ENCODE measurements at regions not wholly inside any gene's neighbourhood (a gene's known extent, or its start where the extent isn't known, plus 50 kb on each side); places are given as distances from the start of the nearest gene placed in this dataset.
"Not testable (repeated sequence)": the region's sequence is repeated elsewhere in the genome, so short reads cannot be mapped to it uniquely, and the experiment has no call there.

DNA sequence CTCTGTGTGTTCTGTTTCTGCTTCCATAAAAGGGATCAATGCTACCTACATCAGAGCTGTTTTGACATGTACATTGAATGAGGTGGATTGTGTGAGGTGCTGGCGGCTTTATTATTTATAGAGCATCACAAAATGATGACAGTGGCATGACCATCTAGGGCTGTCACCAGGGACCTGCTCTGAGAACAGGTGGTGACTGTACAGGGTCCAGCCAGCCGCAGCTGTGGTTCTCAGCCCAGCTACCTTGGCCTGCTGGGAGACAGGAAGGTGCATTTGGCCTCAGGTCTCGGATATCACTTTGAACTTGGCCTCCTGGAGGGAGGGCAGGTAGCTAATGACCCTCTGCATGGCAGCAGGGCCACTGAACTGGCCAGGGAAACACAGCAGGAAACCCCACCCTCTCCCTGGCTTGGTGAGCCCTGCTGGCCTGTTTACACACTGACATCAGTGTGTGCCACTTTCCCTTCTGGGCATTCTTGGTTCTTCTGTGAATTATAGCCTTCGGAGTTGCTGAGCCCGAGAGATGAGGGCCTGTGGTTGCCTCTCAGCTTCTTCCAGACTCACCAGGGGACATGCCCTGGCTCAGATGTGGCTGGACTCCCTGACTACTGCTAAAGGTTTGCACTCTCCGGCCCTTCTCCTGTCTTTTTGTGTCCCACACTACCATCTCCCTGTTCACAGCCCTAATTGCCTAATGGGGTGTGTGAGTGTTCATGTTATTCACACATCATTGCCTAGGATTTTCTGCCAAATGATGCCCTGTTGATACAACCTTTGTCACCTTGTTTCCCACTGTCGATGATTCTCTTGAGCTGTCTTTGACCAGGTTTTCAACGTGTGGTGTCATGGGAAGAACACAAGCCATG, 109.2 kb upstream of the RAB12 start:
- DNase-seq (ENCODE audit: low read depth, low spot score) = no peak

DNA sequence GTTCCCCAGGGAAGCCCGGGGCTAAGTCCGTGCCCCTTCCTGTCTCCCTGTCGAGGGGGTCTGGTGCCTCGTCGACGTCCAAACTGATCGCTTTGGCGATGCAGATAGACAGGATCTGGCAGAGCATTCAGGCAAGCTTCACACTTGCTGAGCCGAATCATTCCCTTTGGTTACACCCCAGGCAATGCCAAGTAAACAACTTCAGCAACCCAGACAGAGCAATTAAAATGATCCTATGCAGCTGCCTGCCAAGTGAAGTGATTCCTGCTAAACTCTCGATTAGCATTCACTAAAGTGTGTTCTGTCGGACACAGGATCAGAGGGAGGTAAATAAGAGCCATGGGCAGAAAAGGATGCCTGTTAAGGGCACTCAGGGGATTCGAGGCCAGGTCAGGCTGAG, 108.2 kb upstream of the RAB12 start:
- no peak for DNase-seq (ENCODE audit: low read depth, low spot score)

DNA sequence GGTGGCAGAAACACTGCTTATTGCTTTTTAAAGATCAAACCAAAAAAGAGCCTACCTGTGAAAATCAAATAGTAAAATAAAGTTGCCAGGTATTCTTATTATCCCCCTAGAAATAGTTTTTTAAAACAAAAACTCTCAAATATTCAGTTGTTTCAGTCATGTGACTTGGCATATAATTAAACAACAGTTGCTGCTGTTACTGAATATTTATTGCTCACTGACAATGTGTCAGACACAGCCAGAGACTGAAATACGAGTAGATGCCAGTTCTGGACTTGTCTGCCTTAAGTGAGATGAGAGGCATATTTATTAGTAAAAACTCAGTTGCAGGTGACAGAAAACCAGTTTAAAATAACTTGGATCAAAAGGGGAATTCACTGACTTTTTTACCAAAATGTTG, 106.0 kb upstream of the RAB12 start:
- no peak for DNase-seq (ENCODE audit: low read depth, low spot score)

DNA sequence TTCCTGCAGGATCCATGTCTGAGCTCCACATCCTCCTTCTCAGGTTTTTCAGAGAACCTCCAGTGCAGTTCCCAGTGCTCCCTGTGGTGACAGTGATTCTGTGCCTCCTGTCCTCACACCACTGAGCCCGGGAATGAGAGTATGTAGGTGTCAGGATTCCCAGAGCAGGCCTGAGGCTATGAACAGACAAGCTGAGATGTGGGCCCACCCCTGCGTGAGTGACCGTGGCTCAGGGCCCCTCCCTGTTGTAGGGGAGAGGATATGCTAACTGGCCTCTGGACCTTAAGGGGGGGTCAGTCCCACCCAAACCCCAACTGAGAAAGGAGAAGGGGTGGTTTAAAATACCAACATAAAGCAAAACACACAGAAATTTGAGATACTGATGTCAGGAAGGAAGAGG, 104.8 kb upstream of the RAB12 start:
- DNase-seq (ENCODE audit: low read depth, low spot score) = no peak

DNA sequence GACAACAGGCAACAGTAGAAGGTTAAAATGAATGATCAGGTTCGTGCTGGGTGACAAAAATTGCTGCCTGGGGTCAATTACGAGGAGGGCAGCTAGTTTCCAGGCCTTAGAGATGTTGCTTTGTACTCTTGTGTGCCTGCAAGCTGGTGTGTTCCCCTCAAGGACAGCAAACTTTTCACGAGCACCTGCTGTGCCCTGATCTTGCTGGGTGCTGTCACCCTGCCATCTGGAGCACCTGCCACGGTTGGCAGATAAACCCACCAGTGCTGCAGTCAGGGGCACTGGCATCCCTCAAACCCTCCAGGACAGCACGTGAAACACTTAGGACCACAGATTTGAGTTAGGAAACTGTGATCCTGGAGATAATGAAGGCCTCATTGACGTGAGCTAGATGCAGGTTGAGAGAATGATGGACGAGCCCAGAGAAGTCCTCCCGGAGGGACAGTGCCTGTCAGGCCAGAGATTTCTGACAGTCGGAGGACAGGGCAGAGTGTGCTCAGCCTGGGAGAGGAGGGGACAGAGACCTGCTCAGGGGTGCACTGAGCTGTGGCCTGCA, 104.3 kb upstream of the RAB12 start:
- no peak for DNase-seq (ENCODE audit: low read depth, low spot score)

DNA sequence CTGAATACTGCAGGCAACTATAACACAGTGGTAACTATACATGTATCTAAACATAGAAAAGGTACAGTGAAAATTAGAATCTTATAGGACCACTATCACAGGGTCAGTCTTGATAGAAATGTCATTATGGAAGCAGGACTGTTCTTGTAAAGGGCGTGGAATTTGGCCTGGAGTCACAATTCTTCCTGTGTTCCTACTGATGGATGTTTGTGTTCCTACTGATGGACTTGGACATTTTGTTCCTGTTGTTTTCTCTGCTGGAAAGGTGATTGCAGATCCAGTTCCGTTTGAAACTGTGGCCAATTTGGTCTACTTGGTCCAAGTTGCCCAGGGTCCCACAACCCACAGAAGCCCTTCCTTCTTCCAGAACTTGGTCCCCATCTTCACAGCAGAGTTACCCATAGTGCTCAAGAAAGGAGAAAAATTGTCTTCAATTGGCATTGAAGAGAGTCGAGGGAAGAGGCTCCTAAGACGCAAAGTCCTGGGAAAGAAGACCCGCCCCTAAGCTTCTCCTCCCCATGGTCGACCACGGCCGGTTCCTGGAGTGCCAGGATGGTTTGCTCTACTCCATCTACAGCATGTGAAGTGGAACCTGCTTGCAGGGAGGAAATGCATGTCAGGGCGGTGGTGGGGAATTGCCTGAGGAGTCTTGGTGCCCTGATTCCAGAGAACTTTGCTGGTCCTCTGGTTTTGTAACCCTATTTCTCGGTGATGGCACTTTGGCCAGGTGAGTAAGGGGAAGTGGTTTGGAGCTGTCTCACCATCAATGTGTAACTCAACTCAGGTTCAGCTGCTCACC, 102.8 kb upstream of the RAB12 start:
- DNase-seq (ENCODE audit: low read depth, low spot score) = no peak

DNA sequence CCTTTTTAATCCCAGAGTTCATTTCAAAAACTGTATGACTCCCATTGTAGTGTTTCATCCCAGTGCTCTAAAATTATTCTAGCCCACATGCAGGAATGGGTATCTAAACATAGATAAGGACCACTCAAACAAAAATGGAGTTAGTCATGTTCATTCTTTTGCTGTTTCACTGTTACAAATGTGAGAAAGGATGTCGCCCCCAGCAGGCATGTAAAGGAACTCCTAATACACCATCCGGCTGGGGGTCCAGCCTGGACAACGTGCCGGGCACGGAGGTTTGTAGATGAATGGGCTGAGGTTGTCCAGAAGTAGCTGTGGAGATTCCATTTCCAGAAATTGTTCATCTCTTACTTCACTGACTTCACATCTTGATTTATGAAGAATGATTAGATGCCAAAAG, 101.9 kb upstream of the RAB12 start:
- DNase-seq (ENCODE audit: low read depth, low spot score) = no peak

DNA sequence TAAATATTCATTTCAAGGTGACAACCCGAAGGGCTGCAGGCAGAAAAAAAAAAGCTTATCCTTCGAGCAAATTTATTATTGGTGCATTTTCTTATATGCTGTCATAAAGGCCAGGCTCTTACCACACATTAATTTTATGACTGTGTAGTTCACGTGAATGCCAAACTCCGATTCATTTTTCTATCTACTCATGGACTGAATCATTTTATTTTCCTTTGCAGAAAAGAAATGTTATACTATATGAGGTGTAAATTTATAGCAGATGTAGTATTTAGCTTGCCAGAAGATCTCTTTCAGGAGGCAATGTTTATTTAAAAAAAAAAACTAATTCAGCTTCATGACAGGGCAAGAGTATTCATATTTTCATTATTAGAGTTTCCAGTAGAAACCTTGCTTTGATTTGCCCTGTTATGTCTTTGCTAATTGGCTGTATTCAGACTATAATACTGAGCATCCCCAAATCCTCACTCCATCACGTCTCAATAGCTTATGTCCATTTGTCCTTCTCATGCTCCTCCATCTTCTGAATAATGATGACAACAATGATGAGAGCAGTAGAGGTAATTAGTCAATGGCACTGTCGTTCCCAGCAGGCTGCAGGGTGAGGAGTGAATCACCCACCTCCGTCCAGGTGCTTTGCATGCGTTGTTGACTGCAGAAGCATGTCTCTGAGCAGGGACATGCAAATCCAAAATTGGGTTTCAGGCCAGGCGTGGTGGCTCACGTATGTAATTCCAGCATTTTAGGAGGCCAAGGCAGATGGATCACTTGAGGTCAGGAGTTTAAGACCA, 101.1 kb upstream of the RAB12 start:
- no peak for DNase-seq (ENCODE audit: low read depth, low spot score)

DNA sequence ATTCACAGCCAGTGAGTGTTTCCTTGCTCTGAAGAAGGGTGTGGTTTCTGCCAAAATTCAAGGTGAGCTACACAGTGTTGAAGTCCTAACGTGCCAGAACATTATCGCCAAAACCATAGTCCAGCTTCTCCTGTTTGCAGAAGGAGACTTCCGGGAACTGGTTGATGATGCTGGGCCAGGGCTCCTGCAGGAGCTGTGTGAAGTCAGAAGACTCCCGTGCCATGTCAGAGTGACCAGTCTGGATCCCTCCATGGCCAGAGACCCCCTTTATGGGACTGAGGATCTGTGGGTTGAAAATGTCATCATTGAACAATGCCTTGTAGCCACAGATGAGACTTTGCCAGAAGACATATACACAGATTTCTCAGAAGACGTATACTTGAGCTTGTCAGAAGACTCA, 96.0 kb upstream of the RAB12 start:
- no peak for DNase-seq (ENCODE audit: low read depth, low spot score)

DNA sequence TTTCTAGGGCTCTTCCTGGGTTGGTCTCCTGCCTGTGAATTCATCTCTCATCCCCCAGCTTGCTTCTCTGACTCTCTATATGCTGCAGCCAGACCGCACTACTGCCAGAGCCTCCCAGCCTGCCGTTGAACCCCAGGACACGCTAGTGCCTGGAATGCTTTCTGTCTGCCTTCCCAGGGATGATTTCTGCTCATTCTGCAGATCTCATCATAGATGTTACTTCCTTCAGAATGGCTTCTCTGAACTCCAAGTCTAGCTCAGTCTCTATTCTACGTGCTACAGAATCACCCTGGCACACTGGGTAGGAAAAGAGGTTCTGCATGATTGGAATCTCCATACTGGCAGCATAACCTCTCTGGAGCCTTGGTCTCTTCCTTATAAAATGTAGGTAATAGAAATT, 94.8 kb upstream of the RAB12 start:
- DNase-seq (ENCODE audit: low read depth, low spot score) = no peak

DNA sequence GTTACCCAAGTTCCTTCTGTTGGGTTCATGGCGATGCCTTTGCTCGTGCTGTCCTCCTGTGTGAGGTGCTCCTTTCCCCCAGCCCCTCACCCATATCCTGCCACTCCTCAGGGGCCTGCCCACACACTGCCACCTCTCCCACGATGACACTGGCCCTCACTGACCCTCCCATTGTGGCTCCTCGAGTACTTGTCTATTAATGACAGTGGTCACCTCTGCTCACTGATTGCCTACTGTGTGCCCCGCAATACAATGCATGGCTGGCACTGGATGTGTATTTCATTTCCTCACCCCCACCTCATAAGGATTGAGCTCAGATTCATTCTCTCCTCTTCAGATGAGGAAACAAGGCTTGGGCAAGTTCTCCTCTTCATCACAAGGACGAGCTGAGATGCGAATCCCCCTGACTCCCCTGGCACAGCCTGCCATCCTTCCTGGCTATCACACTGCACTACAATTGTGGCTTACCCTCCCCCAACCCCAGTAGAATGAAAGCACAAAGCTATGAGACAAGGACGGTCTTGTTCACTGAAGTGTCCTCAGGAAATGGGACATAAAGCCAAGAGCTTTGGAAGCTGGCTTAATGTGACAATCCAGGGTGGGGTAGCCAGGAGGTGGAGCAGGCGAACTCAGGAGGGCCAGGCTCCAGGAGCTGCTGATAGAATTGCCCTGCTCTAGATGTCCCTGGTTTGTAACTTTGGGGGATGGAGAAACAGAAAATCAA, 93.9 kb upstream of the RAB12 start:
- DNase-seq (ENCODE audit: low read depth, low spot score) = no peak

DNA sequence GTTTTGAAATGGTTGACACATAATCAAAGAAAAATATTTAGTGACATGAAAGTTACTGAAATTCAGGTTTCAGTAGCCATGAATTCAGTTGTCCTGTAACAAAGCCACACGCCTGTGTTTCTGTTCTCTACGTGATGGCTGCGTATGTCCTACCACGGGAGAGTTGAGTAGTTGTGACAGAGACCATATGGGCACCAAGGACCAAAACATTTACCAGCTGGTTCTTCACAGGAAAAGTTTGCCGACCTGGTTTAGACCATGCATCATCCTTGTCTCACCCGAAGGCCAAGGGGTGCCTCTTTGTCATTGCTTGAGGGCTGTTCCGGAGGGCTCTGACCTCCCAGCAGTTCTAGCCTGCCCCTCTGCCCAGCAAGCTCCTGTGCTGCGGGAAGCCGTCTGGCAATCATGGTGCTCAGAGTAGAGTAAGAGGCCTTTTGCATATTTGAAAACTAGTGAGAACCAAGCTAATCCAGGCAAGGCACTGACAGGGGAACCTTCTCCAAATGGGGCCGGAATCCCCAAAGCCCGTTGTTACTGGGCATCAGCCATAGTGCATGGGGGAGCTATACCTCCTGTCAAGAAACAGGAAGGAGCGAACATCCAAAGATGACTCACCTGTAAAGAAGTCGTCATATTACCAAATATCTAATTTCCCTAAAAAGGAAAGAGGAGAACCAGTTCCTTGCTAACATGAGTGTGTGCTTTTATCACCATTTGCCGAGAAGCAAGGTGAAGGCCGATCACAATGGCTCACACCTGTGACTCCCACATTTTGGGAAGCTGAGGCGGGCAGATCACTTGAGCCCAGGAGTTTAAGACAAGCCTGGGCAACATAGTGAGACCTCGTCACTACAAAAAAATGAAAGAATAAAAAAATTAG, 92.6 kb upstream of the RAB12 start:
- no peak for DNase-seq (ENCODE audit: low read depth, low spot score)

DNA sequence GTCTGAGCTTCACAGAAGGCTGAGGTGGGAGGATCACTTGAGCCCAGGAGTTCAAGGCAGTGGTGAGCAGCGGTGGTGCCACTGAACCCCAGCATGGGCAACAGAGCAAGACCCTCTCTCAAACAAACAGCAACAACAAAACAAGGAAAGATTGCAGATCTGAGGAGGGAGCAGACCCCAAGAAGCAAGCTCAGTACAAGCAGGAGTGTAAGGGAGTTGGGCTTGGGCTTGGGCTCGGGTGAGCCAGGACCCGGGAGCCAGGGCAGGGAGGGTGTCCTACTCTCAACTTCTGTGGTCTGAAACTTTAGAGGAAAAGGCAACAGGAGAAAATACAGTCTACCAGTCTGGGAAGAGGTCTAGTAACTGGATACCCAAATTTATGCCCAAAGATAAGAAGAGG, 92.0 kb upstream of the RAB12 start:
- no peak for DNase-seq (ENCODE audit: low read depth, low spot score)

DNA sequence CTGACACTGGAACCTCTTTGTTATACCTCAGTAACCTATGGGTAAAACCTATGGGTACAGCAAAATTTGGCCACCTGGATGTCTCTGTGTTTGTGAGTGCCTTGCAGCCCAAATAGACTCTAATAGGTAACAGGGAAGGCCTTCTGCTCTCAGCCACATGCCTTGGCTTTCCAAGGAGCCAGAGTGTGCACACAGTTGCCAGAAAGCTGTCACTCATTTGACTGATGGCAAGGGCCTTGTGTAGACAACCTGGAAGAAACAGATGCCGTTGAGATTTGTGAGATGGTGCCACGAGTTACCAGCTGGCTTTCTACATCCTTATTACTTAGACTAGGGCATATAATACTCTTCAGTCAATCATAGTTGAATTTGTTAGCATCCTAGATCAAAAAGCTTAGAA, 90.1 kb upstream of the RAB12 start:
- DNase-seq (ENCODE audit: low read depth, low spot score) = no peak

DNA sequence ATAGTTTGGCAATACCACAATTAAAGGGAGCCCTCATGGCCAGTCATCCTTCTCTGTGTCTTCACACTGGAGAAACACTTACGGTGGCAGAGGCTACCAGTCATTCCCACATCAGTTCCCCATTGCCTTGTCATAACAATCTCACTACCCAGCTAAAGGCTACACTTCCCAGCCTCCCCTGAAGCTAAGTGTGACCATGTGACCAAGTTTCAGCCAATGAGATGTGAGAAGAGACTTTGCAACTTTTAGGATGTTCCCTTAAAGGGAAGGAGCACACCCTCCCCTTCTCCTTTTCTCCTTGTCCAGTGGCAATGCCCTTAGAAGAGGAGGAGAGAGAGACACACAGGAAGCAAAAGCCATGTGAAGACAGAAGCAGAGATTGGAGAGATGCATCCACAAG, 89.0 kb upstream of the RAB12 start:
- no peak for DNase-seq (ENCODE audit: low read depth, low spot score)

DNA sequence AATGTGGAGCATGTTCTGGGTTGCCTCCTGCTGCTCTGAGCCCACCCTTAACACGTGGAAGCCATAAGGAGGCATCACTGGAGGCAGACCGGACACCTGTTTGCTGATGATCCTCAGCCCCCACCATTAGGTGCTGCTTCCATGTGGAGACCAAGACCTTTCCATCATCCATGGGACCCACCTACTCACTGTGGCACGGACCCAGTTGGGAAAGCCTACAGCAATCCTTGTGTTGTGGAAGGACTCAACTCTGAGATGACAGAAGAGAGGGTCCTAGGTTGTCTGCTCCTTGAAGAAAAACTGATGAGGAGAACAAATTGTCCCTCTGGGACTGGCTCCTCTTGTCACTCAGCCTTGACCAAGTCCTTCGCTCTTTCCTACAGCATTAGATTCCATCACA, 86.5 kb upstream of the RAB12 start:
- DNase-seq (ENCODE audit: low read depth, low spot score) = no peak

DNA sequence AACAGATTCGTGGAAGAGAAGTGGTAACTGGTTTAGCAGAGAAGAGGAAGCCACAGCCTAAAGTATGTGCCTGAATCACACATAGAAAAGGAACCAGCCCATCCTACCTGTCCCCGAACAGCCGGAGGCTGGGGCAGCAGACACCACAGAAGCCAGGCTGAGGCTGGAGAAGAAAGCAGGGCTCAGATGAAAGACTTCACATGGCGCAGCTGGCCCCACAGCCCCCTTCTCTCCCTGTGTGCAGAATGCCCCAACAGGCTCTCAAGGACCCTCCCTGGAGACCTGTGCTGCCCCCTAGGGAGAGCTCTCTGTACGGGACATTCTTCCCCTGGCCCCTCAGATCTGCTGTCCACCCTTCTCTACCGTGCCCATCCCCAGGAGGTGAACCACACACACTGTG, 83.5 kb upstream of the RAB12 start:
- no peak for DNase-seq (ENCODE audit: low read depth, low spot score)

DNA sequence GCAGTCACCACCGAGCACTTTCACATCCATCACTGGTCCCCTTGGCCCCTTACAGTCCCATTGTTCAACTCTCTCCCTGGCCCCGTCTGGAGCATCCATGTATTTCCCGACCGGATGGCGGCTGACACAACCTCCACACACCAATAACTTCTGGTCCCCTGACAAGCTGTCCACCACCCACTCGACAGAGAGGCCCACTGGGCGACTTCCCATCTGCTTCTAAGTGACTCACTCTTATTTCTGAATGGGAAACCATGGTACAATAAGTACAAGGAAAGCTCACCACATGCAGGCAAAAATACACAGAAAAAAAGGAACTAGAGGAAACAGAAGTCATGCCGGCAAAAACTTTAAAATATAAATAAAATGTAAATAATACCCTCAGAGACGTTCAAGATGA, 82.9 kb upstream of the RAB12 start:
- DNase-seq (ENCODE audit: low read depth, low spot score) = no peak

DNA sequence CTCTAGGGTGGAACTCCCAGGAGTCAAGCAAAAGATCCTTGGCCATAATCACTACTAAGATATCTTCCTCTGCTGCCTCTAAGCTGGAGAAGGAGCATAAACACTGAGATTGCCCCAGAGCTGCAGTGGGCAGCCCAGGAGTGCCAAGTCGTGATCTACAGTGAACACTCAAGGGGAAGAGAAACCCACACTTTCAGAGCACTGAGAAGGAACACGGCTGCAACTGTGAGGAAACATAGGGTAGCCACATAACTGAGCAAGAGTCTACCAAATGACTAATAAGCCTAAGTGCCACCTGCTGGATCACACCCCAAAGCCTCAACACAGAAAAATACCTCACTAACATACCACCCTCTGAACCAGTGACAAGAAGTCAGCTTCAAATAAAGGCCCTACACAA, 79.6 kb upstream of the RAB12 start:
- no peak for DNase-seq (ENCODE audit: low read depth, low spot score)

DNA sequence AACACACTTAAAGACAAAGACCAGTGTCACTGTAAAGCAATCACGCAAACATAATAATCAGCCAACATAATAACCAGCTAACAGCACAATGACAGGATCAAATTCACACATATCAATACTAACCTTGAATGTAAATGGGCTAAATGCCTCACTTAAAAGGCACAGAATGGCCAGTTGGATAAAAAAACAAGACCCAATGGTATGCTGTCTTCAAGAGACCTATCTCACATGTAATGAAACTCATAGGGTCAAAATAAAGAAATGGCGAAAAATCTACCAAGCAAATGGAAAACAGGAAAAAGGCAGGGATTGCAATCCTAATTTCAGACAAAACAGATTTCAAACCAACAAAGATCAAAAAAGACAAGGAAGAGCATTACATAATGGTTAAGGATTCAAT, 78.2 kb upstream of the RAB12 start:
- DNase-seq (ENCODE audit: low read depth, low spot score) = not testable (repeated sequence)

Data from pulmonary artery endothelial cell (primary cell).